Fibroblast of lung (primary cell): ENCODE measurements at regions not wholly inside any gene's neighbourhood (a gene's known extent, or its start where the extent isn't known, plus 50 kb on each side); places are given as distances from the start of the nearest gene placed in this dataset.

Experiments
- EZH2 ChIP-seq: IDR thresholded peaks from 2 replicates; pipeline ENCODE4 v1.5.1; 2012; ENCODE audit warnings: low read length, control low read depth, mild to moderate bottlenecking; ENCODE audit errors: missing control alignments
- TF ChIP-seq, protein P1 (sequence below), 2 donors: IDR thresholded peaks in 1 of 2; conservative IDR thresholded peaks in 1 of 2; 1 replicate in 1 of 2; 2 replicates in 1 of 2; pipeline ENCODE4 v1.5.1; 2011 to 2012; ENCODE audit warnings: low read length in 2 of 2, control low read depth in 1 of 2, inconsistent platforms in 1 of 2, low read depth in 1 of 2, mild to moderate bottlenecking in 1 of 2

- TF ChIP-seq, protein P1, sequence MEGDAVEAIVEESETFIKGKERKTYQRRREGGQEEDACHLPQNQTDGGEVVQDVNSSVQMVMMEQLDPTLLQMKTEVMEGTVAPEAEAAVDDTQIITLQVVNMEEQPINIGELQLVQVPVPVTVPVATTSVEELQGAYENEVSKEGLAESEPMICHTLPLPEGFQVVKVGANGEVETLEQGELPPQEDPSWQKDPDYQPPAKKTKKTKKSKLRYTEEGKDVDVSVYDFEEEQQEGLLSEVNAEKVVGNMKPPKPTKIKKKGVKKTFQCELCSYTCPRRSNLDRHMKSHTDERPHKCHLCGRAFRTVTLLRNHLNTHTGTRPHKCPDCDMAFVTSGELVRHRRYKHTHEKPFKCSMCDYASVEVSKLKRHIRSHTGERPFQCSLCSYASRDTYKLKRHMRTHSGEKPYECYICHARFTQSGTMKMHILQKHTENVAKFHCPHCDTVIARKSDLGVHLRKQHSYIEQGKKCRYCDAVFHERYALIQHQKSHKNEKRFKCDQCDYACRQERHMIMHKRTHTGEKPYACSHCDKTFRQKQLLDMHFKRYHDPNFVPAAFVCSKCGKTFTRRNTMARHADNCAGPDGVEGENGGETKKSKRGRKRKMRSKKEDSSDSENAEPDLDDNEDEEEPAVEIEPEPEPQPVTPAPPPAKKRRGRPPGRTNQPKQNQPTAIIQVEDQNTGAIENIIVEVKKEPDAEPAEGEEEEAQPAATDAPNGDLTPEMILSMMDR (conservative IDR thresholded peaks at IDR 0.05 in 1 of 2, IDR thresholded peaks at IDR 0.05 in 1 of 2; ENCODE audit: low read depth in 1 of 2, low read length in 2 of 2) = no peak
- TF ChIP-seq EZH2 = no peak
Observed at GRCh38 chr3:22731901-22732300, 471.2 kb upstream of the UBE2E2 start.
